ENCODE measurements at regions not wholly inside any gene's neighbourhood (a gene's known extent, or its start where the extent isn't known, plus 50 kb on each side); places are given as distances from the start of the nearest gene placed in this dataset.

- TF ChIP-seq CTCF (IDR thresholded peaks at IDR 0.05) = no peak
- TF ChIP-seq POLR2A (IDR thresholded peaks at IDR 0.05) = no peak
Observed at GRCh38 chr5:39811381-39811780, 386.6 kb upstream of the DAB2 start.

Measured in uterus (tissue), 2 donors.